SK-N-MC (cell line): ENCODE measurements at regions not wholly inside any gene's neighbourhood (a gene's known extent, or its start where the extent isn't known, plus 50 kb on each side); places are given as distances from the start of the nearest gene placed in this dataset.
"Not testable (repeated sequence)": the region's sequence is repeated elsewhere in the genome, so short reads cannot be mapped to it uniquely, and the experiment has no call there.

ENCODE experiments used
- DNase-seq: peaks from one replicate; pipeline ENCODE4 v3.0.0-alpha.2; 2011; ENCODE audit warnings: low read depth, low spot score
- H3K27ac ChIP-seq: fragments of 200-600 bp; sonication (generic); 2 replicates; pipeline ENCODE4 v1.5.1; 2016; ENCODE audit warnings: mixed run types
- H3K36me3 ChIP-seq: fragments of 200-600 bp; sonication (generic); 2 replicates; pipeline ENCODE4 v1.6.1; 2017; ENCODE audit warnings: antibody characterized with exemption, low read length, mixed read lengths; ENCODE audit not compliant: insufficient read depth
- H3K4me3 ChIP-seq: fragments of 200-600 bp; sonication (generic); 2 replicates; pipeline ENCODE4 v1.5.1; 2016
- H3K9ac ChIP-seq: fragments of 200-600 bp; sonication (generic); 2 replicates; pipeline ENCODE4 v1.8.0; 2017; ENCODE audit warnings: mixed run types, mixed read lengths; ENCODE audit not compliant: insufficient read length
- H3K9me3 ChIP-seq: fragments of 200-600 bp; sonication (generic); 2 replicates; pipeline ENCODE4 v1.6.1; 2017; ENCODE audit warnings: low read depth, mild to moderate bottlenecking, antibody characterized with exemption, low read length, moderate library complexity, mixed read lengths
- EZH2 ChIP-seq: fragments of 200-600 bp; sonication (generic); IDR thresholded peaks from one replicate; pipeline ENCODE4 v1.6.1; 2017; ENCODE audit warnings: antibody characterized with exemption
- FOXP2 ChIP-seq: optimal IDR thresholded peaks from 2 replicates; pipeline ENCODE3; 2011; ENCODE audit warnings: mild to moderate bottlenecking, moderate library complexity; ENCODE audit not compliant: insufficient read depth; ENCODE audit errors: extremely low read length, control extremely low read depth
- POLR2AphosphoS5 ChIP-seq: IDR thresholded peaks from 2 replicates; pipeline ENCODE4 v1.6.1; 2012; ENCODE audit warnings: mild to moderate bottlenecking, low read depth, low read length, borderline replicate concordance

DNA sequence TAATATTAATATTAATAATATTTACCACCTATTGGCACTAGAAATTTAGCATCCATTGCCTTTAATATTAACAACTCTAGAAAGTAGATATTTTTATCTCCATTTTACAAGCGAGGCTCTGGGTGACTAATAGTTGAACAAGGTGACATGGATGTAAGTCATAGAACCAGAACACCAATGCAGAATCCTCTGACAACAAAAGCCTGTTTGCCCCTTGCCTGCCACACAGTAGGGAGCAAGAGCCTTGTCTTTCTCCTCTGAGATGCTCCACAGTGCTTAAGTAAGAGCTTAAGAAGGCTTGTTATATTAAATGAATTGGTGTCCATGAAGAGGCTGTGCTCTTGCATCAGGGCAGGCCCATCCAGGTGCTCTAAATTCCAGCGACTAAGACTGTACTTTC is 51.2 kb upstream of the LBX1 start:
- TF ChIP-seq POLR2AphosphoS5, result no peak
- TF ChIP-seq EZH2, result no peak
- no peak for TF ChIP-seq FOXP2

DNA sequence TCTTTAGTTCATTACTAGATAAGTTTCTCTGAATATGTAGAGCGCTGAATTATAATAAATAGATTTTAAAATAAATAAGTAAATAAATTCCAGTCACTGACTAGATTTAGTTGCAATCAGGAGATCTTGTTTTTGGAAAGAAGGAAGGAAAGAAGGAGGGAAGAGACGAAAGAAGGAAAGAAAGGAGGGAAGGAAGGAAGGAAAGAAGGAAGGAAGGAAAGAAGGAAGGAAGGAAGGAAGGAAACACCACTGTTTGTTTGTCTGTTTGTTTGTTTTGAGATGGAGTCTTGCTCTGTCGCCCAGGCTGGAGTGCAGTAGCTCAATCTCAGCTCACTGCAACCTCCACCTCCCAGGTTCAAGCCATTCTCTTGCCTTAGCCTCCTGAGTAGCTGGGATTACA is 51.7 kb upstream of the LBX1 start:
- H3K4me3 ChIP-seq, H3K27ac ChIP-seq, H3K9ac ChIP-seq, DNase-seq, H3K9me3 ChIP-seq, H3K36me3 ChIP-seq: not testable (repeated sequence)

More for the DNA sequence above, 51.2 kb upstream of the LBX1 start:
- Histone ChIP-seq H3K36me3 (no peaks in the 10 kb centered on the region), H3K27ac (no peak overlapping the region), H3K9ac (no peak overlapping the region), H3K9me3 (no peaks in the 10 kb centered on the region), H3K4me3 (no peak overlapping the region)
- no peak for DNase-seq

DNA sequence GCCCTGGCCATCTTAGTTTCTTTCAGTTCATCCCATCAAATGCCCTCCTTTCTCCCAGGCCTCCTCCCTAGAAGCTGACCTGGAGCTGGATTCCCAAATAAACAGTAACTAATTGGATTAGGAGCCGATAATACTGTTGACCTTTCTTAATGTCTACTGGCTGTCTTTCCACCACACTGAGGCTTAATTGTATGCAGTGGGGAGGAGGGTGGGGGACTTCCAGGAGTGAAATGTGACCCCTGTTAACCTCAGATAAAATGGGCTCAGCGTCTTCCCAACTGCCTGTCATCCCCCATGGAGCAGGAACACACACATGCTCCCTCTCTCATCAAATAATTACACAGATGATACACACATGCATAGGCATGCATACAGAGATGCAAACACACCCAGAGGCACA is 53.7 kb upstream of the LBX1 start:
- H3K9ac ChIP-seq, result no peak overlapping the region
- TF ChIP-seq POLR2AphosphoS5 (no peak), FOXP2 (no peak), EZH2 (no peak)
- no peak overlapping the region for H3K27ac ChIP-seq
- no peaks in the 10 kb centered on the region for H3K36me3 ChIP-seq
- no peak for DNase-seq
- no peaks in the 10 kb centered on the region for H3K9me3 ChIP-seq
- no peak overlapping the region for H3K4me3 ChIP-seq

DNA sequence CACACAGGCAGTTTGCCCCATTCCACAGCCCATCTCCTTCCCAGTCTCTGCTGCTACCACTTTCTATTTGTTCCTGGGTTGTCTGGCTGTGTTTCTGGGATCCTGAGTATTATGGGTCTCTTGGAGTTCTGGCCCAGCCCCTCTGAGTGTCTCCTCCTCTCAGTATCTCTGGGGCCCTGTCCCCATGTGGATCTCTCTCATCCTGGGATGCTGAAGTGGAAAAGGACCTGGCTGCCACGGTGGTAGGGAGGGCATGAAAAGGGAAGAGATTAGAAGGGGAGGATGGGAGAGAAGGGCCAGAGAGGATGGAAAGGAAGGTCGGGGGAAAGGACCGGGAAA is 54.5 kb upstream of the LBX1 start:
- H3K27ac ChIP-seq, result no peak overlapping the region
- H3K4me3 ChIP-seq, result no peak overlapping the region
- DNase-seq, result no peak

DNA sequence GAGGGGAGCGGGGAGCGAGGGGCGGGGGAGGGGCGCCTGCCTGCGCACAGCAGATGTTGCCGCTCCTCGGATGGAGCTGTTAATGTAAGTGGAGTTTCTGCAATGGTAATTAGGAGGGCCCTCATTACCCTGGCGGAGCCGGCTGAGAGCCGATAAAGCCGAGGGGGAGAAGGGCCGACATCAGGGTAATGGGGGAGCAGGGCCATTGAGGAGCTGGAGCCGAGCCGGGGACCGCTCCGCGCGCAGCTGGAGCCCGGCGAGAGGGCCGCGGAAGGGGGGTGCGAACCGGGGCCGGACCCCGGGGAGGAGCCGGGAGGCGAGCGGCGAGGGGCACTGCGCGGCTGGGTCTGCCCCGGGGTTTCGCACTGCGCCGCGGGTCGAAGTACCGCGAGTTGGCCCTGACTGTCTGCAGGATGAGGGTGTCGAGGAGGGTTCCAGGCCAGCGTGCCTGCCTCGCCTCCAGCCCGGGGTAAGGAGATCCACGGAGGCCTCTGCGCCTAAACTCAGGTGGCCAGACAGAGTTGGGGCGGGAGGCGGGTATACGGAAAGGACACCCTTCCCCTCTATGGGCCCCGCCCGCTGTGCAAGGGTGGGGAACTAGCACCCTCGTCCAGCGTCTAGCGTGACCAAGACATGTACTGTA is 55.0 kb upstream of the LBX1 start:
- H3K9me3 ChIP-seq, result no peaks in the 10 kb centered on the region
- no peak for DNase-seq

More for the DNA sequence above, 54.5 kb upstream of the LBX1 start:
- H3K36me3 ChIP-seq, result no peaks in the 10 kb centered on the region
- no peaks in the 10 kb centered on the region for H3K9me3 ChIP-seq
- H3K9ac ChIP-seq, result no peak overlapping the region
- TF ChIP-seq POLR2AphosphoS5 (no peak), EZH2 (no peak), FOXP2 (no peak)

DNA sequence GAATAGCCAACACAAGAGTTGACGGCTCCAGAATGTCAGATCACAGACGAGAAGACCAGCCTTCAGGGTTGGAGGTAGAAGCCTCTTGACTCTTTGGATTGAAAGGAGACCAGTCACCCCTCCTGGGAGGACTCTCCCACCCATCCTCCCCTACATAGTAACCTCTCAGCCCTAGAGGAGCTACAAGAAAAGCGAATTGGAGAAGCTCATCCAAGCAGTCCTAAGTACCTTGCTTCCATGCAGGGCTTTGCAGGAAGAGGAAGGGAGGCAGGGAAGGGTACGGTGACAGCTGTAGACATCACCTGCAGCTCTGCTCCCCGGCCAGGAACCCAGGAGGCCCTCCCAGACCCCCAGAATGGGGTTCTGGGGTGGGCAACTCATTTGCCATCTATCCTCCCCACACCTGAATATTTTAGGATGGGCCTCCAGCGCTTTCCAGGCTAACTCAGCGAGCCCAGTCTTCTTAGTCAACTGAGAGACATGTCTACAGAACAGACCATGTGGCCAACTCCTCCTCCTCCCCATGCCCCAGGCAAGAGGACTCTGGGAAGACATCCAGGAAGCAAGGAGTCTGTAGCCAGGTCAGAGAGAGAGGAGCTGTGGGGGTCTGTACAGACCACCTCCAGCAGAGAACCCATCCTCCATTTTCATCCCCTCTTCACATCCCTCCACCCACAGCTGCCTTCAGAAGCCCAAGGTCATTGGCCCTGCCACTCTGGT is 55.6 kb upstream of the LBX1 start:
- H3K9me3 ChIP-seq, result no peaks in the 10 kb centered on the region
- no peaks in the 10 kb centered on the region for H3K36me3 ChIP-seq
- no peak overlapping the region for H3K9ac ChIP-seq
- no peak overlapping the region for H3K27ac ChIP-seq
- H3K4me3 ChIP-seq, result no peak overlapping the region
- DNase-seq, result no peak
- TF ChIP-seq POLR2AphosphoS5 (no peak), FOXP2 (no peak), EZH2 (no peak)

More for the DNA sequence above, 55.0 kb upstream of the LBX1 start:
- Histone ChIP-seq H3K9ac (no peak overlapping the region), H3K36me3 (no peaks in the 10 kb centered on the region), H3K4me3 (no peak overlapping the region), H3K27ac (no peak overlapping the region)
- TF ChIP-seq EZH2 (no peak), FOXP2 (no peak), POLR2AphosphoS5 (no peak)

DNA sequence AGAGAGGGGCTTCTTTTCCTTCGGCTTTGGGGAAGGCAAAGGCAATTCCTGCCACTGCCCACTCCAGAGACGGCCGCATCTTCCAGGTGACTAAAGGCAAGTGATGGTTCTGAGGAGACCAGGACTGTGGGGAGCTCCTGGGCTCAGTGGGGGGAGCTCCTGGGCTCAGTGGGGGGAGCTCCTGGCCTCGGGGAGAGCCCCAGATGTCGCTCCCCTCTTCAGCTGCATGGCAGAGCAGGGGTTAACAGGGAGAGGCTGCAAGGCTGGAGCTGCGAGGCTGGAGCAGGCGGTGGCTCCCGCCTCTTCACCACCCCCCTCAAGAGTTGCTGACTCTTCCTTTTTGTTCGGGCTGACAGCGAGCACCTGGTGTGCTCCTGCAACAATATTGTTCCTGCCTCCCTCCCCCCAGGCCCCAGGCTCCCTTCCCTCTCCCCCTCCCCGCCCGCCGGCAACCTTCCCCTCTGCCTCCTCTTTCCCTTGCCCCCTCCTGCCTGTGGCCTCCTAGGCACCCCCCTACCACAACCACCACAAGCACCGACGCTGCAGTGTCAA is 56.3 kb upstream of the LBX1 start:
- H3K9me3 ChIP-seq, result no peaks in the 10 kb centered on the region
- no peak overlapping the region for H3K27ac ChIP-seq
- DNase-seq, result no peak
- no peak overlapping the region for H3K9ac ChIP-seq
- no peak overlapping the region for H3K4me3 ChIP-seq
- TF ChIP-seq POLR2AphosphoS5 (no peak), FOXP2 (no peak), EZH2 (no peak)
- no peaks in the 10 kb centered on the region for H3K36me3 ChIP-seq

DNA sequence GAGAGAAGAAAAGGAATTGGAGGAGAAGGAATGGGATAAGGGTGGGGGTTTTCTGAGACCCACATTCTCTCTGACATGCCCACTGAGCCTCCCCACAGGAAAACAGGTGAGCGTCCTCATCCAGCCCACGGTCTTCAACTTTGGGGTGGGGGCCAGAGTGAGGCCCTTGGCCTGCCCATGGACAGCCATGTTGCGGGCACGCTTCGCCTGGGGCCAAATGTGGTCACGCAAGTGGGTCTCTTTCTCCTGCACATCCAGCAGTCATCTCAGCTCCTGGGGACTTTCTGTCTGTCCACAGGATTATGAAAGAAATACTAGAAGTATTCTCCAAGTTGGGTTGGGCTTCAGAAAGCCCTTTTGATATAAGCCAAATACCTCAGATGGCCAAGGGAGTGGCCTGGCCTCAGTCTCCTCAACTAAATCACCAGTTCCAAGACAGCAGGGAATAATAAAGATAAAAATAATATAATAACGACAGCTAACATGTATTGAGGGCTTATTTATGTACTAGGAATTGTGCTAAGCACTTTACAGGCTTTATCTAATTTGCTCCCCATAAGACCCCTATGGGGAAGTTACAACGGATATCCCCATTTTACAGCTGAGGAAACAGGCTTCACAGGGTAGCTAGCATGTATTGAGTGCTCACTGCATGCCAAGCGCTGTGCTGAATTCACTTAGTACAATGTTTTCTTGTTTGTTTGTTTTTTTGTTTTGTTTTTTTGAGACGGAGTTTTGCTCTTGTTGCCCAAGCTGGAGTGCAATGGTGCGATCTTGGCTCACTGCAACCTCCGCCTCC is 57.2 kb upstream of the LBX1 start:
- no peak for DNase-seq
- H3K4me3 ChIP-seq, result no peak overlapping the region
- no peak overlapping the region for H3K9ac ChIP-seq
- no peak for TF ChIP-seq POLR2AphosphoS5
- H3K27ac ChIP-seq, result no peak overlapping the region
- no peaks in the 10 kb centered on the region for H3K9me3 ChIP-seq
- no peaks in the 10 kb centered on the region for H3K36me3 ChIP-seq
